Stomach (tissue), 8 donors: ENCODE measurements at regions not wholly inside any gene's neighbourhood (a gene's known extent, or its start where the extent isn't known, plus 50 kb on each side); places are given as distances from the start of the nearest gene placed in this dataset.
A peak's percentile ranks its signal among the peaks of the same experiment; 100 is the strongest.

Source experiments
- DNase-seq, 2 donors: peaks; one replicate each; pipeline versions ENCODE4 v3.0.0 to v3.0.0-alpha.2; 2013 to 2019
- H3K27ac ChIP-seq, 5 donors: fragments of 200-600 bp in 4 of 5; sonication (generic) in 4 of 5; one replicate each; pipeline ENCODE4 v1.5.1; 2013 to 2019; ENCODE audit warnings: mild to moderate bottlenecking in 1 of 5, moderate library complexity in 1 of 5
- H3K27me3 ChIP-seq, 3 donors: fragments of 200-600 bp; sonication (generic); one replicate each; pipeline ENCODE4 v1.5.1; 2017 to 2019; ENCODE audit warnings: mixed run types in 1 of 3
- H3K36me3 ChIP-seq, 4 donors: fragments of 200-600 bp; sonication (generic); 1 replicate in 3 of 4; 2 replicates in 1 of 4; pipeline ENCODE4 v1.5.1; 2016 to 2019
- H3K4me1 ChIP-seq, 4 donors: fragments of 200-600 bp; sonication (generic); one replicate each; pipeline ENCODE4 v1.5.1; 2016 to 2019
- H3K4me3 ChIP-seq, 4 donors: fragments of 200-600 bp; sonication (generic) in 3 of 4; one replicate each; pipeline ENCODE4 v1.5.1; 2016 to 2019; ENCODE audit warnings: mild to moderate bottlenecking in 1 of 4
- H3K9me3 ChIP-seq, 4 donors: fragments of 200-600 bp; sonication (generic); one replicate each; pipeline ENCODE4 v1.5.1; 2016 to 2019
- EP300 ChIP-seq: sonication (generic); formaldehyde crosslinking; IDR thresholded peaks from one replicate; pipeline ENCODE4 v1.6.1; 2017; ENCODE audit warnings: antibody characterized with exemption
- POLR2A ChIP-seq, 4 donors: fragments of 450-650 bp; IDR thresholded peaks; one replicate each; pipeline ENCODE4 v1.6.1; 2016; ENCODE audit warnings: antibody characterized with exemption in 4 of 4, control low read depth in 2 of 4, mild to moderate bottlenecking in 1 of 4, moderate library complexity in 1 of 4
- POLR2AphosphoS5 ChIP-seq, 3 donors: sonication (generic); formaldehyde crosslinking; IDR thresholded peaks; one replicate each; pipeline ENCODE4 v1.6.1; 2016; ENCODE audit warnings: antibody characterized with exemption in 3 of 3
- WGBS, 5 donors: extraction: QIAGEN DNeasy Blood & Tissue Kit in 3 of 5; methylation state at CpG; one replicate each; pipeline versions ENCODE4 v1.1.5 to v1.1.7; 2013 to 2018; 5-methylcytosine and 5-hydroxymethylcytosine counted together
- intact Hi-C: fragments of 100-400 bp; cut with DNase I; formaldehyde crosslinking; loops from one replicate; pipeline ENCODE4 v1.15.1; 2023; ENCODE audit warnings: low total_unique reads
- TF ChIP-seq, protein P1 (sequence below), 7 experiments: fragments of 450-650 bp in 4 of 7; fragments of 200-600 bp in 3 of 7; sonication (generic) in 3 of 7; IDR thresholded peaks; one replicate each; pipeline ENCODE4 v1.5.1; 2016 to 2019; ENCODE audit warnings: antibody characterized with exemption in 7 of 7, control low read depth in 2 of 7, mild to moderate bottlenecking in 1 of 7
- donor health status: healthy with polysubstance abuse.
- donor health status: Bipolar disorder and iron deficiency.
- donor health status: healthy.

DNA sequence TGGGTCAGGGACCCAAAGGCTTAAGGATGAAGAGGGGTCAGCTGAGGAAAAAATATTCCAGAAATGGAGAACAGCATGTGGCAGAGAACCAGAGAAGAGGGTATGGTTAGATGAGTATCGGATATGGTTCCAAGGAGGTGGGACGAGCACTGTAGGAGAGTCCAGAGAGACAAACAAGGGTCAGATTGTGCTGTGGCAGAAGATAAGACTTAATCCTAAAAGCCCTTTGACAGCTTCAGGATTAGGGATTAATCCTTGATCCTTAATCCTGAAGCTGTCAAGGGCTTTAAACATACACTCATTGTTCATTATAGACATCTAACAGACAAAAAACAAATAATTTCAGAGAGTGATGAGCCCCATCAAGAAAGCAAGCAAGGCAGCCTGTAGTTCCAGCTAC is 124.0 kb downstream of the SPTSSA start:
- intact Hi-C loops: no loop called here
- TF ChIP-seq POLR2AphosphoS5 (IDR thresholded peaks at IDR 0.05) (no peak), POLR2A (IDR thresholded peaks at IDR 0.05) (no peak), EP300 (no peak)
- TF ChIP-seq, protein P1, sequence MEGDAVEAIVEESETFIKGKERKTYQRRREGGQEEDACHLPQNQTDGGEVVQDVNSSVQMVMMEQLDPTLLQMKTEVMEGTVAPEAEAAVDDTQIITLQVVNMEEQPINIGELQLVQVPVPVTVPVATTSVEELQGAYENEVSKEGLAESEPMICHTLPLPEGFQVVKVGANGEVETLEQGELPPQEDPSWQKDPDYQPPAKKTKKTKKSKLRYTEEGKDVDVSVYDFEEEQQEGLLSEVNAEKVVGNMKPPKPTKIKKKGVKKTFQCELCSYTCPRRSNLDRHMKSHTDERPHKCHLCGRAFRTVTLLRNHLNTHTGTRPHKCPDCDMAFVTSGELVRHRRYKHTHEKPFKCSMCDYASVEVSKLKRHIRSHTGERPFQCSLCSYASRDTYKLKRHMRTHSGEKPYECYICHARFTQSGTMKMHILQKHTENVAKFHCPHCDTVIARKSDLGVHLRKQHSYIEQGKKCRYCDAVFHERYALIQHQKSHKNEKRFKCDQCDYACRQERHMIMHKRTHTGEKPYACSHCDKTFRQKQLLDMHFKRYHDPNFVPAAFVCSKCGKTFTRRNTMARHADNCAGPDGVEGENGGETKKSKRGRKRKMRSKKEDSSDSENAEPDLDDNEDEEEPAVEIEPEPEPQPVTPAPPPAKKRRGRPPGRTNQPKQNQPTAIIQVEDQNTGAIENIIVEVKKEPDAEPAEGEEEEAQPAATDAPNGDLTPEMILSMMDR (IDR thresholded peaks at IDR 0.05): no peak

DNA sequence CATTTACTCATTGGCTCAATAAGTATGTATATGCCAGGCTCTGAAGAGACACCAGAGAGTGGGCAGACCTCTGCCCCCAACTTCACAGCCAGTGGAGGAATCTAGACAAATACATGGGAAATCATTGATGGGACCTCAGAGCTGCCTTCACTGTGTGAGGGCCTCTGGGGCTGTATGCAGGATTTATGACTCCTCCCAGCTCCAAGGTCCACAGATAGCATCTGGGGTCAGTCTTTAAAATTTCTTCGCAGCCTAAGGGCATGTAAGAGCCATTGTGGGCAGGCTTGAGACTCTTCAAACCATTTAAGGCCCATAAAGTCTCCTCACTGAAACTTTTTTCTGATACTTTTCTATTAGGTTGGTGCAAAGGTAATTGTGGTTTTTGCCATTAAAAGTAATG is 125.5 kb downstream of the SPTSSA start:
- TF ChIP-seq, protein P1 (IDR thresholded peaks at IDR 0.05): no peak
- TF ChIP-seq POLR2AphosphoS5 (IDR thresholded peaks at IDR 0.05) (no peak), POLR2A (IDR thresholded peaks at IDR 0.05) (no peak), EP300 (no peak)
- H3K9me3 ChIP-seq: no peaks in the 10 kb centered on the region
- no peaks in the 10 kb centered on the region for H3K36me3 ChIP-seq
- DNase-seq: no peak
- H3K27ac ChIP-seq: no peak overlapping the region
- H3K4me1 ChIP-seq: peaks cover 0 to 13% (median 4%) of the 10 kb centered on the region in 4 donors
- 77 to 87% (median 79%) methylated on average over 1 of the region's 1 CpG for WGBS, 5 donors
- intact Hi-C loops: no loop called here
- H3K27me3 ChIP-seq: no peaks in the 10 kb centered on the region
- H3K4me3 ChIP-seq: no peak overlapping the region

More for the DNA sequence above, 124.0 kb downstream of the SPTSSA start:
- Histone ChIP-seq H3K36me3 (no peaks in the 10 kb centered on the region), H3K27me3 (no peaks in the 10 kb centered on the region), H3K9me3 (no peaks in the 10 kb centered on the region), H3K4me1 (no peaks in the 10 kb centered on the region), H3K4me3 (no peak overlapping the region), H3K27ac (no peak overlapping the region)
- DNase-seq: no peak
- 82 to 97% (median 85%) methylated on average over 2 of the region's 2 CpGs for WGBS, 5 donors

DNA sequence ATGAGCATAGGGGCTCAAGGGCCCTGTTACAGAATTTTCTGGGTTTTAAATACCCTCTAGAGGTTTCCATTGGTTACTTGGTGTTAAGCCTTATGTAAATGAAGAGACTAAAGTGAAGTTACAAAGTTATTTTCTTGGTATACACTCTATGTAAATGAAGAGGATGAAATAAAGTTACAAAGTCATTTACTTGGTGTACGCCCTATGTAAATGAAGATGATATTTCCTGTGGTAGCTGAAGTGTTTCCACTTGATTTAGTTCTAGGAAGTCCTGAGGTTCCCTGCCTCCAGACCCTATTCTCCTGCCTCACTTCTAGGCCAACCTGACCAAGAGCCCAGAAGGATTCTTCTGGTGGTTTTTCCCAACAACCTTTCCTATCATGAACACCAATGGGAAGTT is 126.1 kb downstream of the SPTSSA start:
- DNase-seq: no peak
- Histone ChIP-seq H3K36me3 (no peaks in the 10 kb centered on the region), H3K27ac (no peak overlapping the region), H3K4me1 (peaks cover 0 to 18% (median 5%) of the 10 kb centered on the region in 4 donors), H3K9me3 (no peaks in the 10 kb centered on the region), H3K27me3 (no peaks in the 10 kb centered on the region), H3K4me3 (no peak overlapping the region)
- WGBS, 5 donors: 71 to 96% (median 84%) methylated on average over 1 of the region's 1 CpG
- TF ChIP-seq POLR2AphosphoS5 (IDR thresholded peaks at IDR 0.05) (no peak), POLR2A (IDR thresholded peaks at IDR 0.05) (no peak), EP300 (no peak)
- TF ChIP-seq, protein P1 (IDR thresholded peaks at IDR 0.05): no peak
- intact Hi-C loops: no loop called here

DNA sequence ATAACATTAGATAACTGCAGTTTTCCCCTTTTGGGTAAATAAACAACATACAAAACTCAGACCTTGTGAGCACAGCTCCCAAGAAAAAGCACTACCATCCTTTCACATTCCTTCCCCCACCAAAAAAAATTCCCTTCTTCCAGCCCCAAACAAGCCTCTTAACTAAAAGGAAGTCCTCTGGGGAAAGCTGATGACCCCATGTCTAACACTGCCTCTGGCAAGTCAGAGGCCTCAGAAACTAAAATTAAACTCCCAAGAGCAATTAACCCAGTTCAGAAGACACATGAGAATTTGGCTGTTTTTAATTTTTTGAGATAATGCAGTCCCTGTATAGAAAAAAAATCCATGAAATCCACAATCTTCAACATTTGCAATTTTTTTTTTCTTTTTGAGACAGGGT is 127.7 kb downstream of the SPTSSA start:
- H3K4me1 ChIP-seq: peaks cover 0 to 21% (median 5%) of the 10 kb centered on the region in 4 donors
- intact Hi-C loops: no loop called here
- H3K27me3 ChIP-seq: no peaks in the 10 kb centered on the region
- no peak for TF ChIP-seq EP300
- no peak for TF ChIP-seq POLR2AphosphoS5 (IDR thresholded peaks at IDR 0.05)
- TF ChIP-seq POLR2A (IDR thresholded peaks at IDR 0.05): no peak
- TF ChIP-seq, protein P1 (IDR thresholded peaks at IDR 0.05): no peak
- H3K9me3 ChIP-seq: no peaks in the 10 kb centered on the region
- peak in 1 of 2 donors; percentile 37 for DNase-seq
- H3K36me3 ChIP-seq: no peaks in the 10 kb centered on the region
- H3K27ac ChIP-seq: no peak overlapping the region
- no peak overlapping the region for H3K4me3 ChIP-seq
